HCEC 1CT (cell line): ENCODE measurements at regions not wholly inside any gene's neighbourhood (a gene's known extent, or its start where the extent isn't known, plus 50 kb on each side); places are given as distances from the start of the nearest gene placed in this dataset.
A peak's percentile ranks its signal among the peaks of the same experiment; 100 is the strongest.
"Not testable (repeated sequence)": the region's sequence is repeated elsewhere in the genome, so short reads cannot be mapped to it uniquely, and the experiment has no call there.

Experiments used
- DNase-seq: peaks from one replicate; pipeline ENCODE4 v3.0.0-alpha.2; 2017

- no peak for DNase-seq
Measured at GRCh38 chr6:105874835-105875626, 211.1 kb upstream of the PRDM1 start.

DNA sequence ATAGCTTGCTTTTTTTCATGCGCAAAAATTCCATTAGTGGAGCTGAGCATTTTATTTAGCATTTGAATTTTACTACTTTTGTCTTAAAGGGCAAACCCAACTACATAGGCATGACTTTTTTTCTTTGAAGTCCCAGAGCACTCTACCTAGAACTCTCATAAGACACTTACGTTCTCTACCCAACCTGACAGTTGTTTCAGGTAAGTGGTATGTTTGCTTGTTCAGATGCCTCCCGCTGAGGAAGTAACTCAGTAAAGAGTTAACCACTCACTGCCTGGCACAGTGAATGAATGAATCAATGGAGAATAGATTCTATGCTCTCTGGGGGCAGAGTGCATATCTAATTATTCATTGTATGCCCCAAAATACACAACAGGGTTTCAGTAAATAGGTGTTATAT is 212.3 kb upstream of the PRDM1 start:
- DNase-seq: no peak

GRCh38 chr6:105873211-105873704 is 212.9 kb upstream of the PRDM1 start:
- no peak for DNase-seq

DNA sequence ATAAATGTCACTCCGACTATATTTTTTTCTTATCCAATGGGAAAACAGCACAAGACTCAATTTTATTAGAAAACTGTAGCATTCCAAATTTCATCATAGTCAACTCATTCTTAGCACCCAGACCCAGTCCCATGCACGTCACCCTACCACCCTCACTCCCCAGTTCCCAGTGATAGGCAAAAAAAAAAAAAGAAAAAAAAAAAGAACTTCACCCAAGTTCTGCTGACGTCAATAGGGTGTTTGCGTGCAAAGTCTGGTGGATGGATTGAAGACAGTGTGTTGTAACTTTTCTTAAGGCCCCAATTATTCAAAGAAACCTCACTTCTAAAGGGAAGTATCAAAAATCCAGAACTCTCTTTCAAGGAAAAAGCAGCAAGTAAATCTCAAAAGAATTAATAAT is 213.9 kb upstream of the PRDM1 start:
- DNase-seq: no peak

DNA sequence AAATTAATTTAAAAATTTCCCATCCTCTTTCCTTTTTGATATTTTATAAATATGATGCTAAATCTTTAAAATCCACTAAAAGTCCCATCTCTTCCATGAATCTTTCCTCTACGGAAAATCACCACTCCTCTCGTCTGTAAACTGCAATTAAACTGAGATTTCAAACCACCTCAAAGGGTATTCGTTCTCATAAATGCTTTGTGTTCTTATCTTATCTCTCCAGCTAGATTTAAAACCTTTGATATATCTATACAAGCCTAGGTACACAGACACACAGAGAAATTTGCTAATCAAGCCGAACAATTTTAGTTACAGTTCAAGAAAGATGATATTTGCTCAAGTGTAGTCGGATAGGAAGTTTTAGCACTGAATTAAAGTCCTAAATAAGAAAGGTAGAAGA is 214.6 kb upstream of the PRDM1 start:
- DNase-seq: no peak

DNA sequence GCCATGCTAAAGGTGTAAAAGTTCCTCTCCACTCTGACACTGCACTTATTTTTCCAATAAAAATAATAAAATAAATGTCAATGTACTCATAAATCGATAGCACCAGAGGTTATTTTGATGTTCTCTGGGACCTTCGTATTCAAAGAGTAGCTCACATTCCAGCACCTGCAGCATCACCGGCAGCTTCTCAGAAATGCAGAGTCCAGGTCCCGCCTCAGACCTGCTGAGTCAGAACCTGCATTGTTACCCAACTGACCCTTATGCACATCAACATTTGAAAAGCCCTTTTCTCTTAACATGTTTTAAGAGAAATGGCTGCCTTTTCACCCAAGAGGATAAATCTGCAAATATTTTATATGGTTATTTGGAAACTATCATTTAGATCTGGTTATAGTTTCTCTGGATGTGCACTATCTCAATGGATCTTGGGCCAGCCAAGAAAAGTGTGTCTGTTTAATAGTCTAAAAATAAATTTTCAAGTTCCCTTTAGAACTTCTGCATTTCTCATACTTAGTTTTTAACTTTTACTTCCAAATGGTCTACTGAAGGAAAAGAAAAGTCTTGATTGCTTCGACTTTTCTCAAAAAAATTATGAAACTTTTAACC is 216.2 kb upstream of the PRDM1 start:
- no peak for DNase-seq

GRCh38 chr6:105868823-105869460 is 217.2 kb upstream of the PRDM1 start:
- DNase-seq: no peak

- no peak for DNase-seq
Measured at GRCh38 chr6:105867821-105868220, 218.3 kb upstream of the PRDM1 start.

GRCh38 chr6:105867277-105867676 is 218.9 kb upstream of the PRDM1 start:
- DNase-seq: no peak

- no peak for DNase-seq
Measured at GRCh38 chr6:105862936-105863607, 223.1 kb upstream of the PRDM1 start.

DNA sequence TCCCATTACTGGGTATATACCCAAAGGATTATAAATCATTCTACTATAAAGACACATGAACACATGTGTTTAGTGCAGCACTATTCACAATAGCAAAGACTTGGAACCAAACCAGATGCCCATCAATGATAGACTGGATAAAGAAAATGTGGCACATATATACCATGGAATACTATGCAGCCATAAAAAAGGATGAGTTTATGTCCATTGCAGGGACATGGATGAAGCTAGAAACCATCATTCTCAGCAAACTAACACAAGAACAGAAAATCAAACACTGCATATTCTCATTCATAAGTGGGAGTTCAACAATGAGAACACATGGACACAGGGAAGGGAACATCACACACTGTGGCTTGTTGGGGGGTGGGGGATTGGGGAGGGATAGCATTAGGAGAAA is 225.2 kb upstream of the PRDM1 start:
- not testable (repeated sequence) for DNase-seq

GRCh38 chr6:105859457-105859856 is 226.7 kb upstream of the PRDM1 start:
- no peak for DNase-seq

DNA sequence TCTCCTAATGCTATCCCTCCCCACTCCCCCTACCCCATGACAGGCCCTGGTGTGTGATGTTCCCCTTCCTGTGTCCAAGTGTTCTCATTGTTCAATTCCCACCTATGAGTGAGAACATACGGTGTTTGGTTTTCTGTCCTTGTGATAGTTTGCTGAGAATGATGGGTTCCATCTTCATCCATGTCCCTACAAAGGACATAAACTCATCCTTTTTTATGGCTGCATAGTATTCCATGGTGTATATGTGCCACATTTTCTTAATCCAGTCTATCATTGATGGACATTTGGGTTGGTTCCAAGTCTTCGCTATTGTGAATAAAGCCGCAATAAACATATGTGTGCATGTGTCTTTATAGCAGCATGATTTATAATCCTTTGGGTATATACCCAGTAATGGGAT is 227.5 kb upstream of the PRDM1 start:
- not testable (repeated sequence) for DNase-seq

GRCh38 chr6:105855433-105855832 is 230.7 kb upstream of the PRDM1 start:
- DNase-seq: no peak

- not testable (repeated sequence) for DNase-seq
Measured at GRCh38 chr6:105853979-105854378, 232.2 kb upstream of the PRDM1 start.

DNA sequence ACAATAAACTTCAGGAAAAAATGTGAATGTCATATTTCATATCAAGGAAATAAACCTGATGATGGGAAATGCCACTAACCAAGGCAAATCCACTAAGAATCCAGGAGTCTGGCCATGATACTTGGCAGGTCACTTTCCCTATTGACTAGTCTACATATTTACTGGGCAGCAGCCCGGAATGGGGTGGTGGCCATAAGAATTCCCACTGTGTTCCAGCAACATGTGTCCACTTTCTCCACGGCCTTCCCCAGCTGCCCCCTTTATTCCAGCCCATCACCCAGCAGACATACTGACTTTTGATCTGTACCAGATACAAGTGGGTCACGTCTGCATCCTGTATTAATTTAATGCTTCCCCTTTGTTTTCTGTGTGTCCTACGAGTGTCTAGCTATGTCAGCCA is 234.5 kb upstream of the PRDM1 start:
- no peak for DNase-seq

DNA sequence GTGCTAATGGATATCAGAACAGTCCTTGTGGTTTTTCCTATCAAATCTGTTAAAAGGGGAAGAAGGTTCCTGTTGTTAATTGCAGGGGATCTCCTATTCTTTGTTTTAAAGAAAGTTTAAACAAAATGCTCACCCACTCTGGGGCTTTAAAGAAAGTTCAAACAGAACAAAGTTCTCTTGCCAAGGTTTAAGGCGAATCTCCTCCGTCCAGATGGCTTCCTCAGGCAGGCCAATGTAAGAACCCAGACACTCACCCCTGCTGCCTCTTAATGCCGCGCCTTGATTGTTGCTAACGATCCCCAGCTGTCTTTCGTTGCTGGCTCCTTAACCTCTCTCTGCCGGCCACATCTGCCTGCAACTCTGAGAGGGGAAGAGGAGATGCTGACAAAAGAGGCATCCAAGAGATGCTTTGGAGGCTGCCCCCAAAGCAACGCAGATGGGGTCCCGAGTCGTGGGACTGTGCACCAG is 235.0 kb upstream of the PRDM1 start:
- DNase-seq: peak; percentile 7

DNA sequence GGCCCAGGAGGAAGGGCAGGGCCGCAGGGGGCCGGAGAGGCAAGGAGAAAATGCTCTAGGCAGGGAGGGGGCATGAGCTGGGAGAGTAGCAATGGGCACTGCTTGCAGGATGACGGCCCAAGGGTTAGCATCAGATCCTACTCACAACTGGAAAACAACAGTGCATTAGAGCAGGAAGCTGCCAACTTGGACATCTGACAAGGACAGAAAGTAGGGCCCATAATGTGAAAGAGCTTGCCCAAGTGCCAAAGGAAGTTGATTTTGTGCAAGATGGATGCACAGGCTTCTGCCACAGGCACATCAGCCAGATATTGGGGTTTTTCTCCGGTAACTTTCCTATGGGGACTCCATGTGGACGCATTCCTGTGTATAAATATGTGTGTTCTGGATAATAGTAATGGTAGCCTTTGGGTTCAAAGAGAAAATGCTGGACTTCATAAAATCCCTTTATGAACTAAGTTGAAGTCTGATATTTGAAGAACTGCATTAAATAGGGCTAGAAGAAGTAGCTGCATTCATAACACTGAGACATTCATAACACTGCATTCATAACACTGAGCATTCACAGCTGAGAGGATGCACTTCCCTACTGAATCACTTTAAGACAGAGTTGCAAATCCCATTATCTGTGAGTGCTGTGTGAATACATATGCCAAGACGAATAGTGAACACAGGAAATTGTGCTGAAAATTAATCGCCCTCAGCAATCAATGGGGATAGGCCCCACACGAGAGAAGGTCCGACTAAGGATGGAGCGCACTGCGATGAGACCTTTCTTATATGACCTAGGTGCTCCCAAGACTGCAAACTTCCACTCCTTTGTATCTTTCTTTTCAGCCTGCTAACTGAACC is 235.6 kb upstream of the PRDM1 start:
- no peak for DNase-seq

- DNase-seq: peak; percentile 13
Measured at GRCh38 chr6:105849746-105850145, 236.4 kb upstream of the PRDM1 start.

- no peak for DNase-seq
Measured at GRCh38 chr6:105847433-105847832, 238.7 kb upstream of the PRDM1 start.

DNA sequence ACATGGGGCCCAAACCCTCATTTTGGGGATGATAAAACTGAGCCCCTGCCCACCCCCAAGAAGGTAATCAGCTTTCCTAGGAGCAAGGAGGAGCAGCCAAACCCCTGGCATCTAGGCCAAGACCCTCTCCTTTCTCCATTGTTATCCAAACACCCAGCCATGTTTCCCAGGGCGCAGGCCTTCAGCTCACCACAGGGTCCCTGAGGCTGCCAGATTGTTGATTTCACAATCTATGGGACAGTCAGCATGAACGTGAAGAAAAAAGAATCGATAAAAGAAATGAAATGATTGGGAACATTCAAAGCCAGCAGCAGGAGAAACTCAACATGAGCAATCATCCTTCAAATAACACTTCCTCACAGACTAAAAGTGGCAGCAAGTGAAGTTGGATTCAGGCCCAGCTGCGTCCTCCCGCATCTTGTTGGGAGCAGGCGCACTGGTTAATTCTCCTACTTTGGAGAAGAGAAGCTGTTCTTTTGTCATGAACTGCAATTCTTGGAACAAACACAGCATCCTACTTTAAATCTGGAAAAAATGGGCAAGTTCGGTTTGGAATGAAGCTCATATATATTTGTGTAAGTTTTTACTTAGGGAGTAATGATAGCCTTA is 241.8 kb upstream of the PRDM1 start:
- no peak for DNase-seq

DNA sequence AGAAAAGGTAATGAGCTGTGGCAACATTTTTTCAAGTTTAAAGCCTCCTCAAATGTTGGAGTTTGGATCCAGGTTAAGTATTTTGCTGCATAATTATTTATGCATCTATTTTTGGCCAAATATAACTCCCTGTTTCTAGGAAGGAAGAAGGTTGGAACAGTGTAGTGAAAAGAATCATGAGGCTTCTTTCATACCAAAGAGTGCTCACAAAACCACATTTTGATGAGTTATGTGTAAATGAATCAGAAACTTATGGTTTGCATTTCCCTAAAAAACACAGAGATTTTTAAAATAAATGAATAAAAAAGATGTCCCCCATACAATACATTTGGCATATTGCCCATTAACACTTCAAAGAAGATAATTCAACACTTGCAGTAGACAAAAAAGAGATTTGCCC is 246.9 kb upstream of the PRDM1 start:
- DNase-seq: peak; percentile 42
